ENCODE measurements at regions not wholly inside any gene's neighbourhood (a gene's known extent, or its start where the extent isn't known, plus 50 kb on each side); places are given as distances from the start of the nearest gene placed in this dataset.

DNA sequence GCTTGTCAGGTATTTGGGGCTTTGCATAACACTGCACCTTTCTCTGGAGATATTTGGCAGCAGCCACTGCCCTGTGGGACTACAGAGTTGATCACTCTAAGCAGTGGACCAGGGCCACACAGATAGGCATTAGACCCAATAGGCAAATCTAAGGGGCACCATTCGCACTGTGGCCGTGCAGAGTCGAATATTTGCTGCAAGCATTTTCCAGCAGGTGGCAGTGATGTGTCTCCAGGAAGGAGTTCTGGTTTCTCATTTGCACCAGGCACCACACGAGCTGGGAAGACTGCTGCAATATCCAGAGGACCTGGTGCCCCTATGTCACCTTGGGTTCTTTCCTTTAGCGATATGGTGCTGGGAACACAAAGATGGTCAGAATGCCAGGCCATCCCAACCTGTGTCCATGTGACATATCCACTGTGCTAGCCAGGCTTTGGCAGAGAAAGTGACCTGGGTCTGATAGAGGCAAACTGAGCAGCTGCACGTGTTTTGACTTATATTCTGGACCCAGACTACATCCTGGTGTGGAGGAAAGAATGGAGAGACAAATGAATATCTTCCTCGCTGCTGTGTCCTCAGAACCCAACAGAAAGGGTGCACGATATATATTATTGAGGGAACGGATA lies 318.7 kb downstream of the BUD13 start:
- no peak for TF ChIP-seq EP300 (IDR thresholded peaks at IDR 0.05; ENCODE audit: borderline replicate concordance)
- TF ChIP-seq TEAD4 (IDR thresholded peaks at IDR 0.05): no peak
- TF ChIP-seq FOXM1 (IDR thresholded peaks at IDR 0.05; ENCODE audit: borderline replicate concordance, low read depth): no peak
- TF ChIP-seq TCF12 (IDR thresholded peaks at IDR 0.05; ENCODE audit: low read depth): no peak
- TF ChIP-seq, protein P1, sequence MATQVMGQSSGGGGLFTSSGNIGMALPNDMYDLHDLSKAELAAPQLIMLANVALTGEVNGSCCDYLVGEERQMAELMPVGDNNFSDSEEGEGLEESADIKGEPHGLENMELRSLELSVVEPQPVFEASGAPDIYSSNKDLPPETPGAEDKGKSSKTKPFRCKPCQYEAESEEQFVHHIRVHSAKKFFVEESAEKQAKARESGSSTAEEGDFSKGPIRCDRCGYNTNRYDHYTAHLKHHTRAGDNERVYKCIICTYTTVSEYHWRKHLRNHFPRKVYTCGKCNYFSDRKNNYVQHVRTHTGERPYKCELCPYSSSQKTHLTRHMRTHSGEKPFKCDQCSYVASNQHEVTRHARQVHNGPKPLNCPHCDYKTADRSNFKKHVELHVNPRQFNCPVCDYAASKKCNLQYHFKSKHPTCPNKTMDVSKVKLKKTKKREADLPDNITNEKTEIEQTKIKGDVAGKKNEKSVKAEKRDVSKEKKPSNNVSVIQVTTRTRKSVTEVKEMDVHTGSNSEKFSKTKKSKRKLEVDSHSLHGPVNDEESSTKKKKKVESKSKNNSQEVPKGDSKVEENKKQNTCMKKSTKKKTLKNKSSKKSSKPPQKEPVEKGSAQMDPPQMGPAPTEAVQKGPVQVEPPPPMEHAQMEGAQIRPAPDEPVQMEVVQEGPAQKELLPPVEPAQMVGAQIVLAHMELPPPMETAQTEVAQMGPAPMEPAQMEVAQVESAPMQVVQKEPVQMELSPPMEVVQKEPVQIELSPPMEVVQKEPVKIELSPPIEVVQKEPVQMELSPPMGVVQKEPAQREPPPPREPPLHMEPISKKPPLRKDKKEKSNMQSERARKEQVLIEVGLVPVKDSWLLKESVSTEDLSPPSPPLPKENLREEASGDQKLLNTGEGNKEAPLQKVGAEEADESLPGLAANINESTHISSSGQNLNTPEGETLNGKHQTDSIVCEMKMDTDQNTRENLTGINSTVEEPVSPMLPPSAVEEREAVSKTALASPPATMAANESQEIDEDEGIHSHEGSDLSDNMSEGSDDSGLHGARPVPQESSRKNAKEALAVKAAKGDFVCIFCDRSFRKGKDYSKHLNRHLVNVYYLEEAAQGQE (IDR thresholded peaks at IDR 0.05; ENCODE audit: low read depth): no peak
- TF ChIP-seq CEBPB (IDR thresholded peaks at IDR 0.05): no peak
- TF ChIP-seq, protein P2, sequence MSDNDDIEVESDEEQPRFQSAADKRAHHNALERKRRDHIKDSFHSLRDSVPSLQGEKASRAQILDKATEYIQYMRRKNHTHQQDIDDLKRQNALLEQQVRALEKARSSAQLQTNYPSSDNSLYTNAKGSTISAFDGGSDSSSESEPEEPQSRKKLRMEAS (IDR thresholded peaks at IDR 0.05): no peak
- no peak for TF ChIP-seq NFIC (IDR thresholded peaks at IDR 0.05)
- TF ChIP-seq TAF1 (IDR thresholded peaks at IDR 0.05; ENCODE audit: low read depth): no peak
- no peak for TF ChIP-seq EGR1 (IDR thresholded peaks at IDR 0.05)
- peak; percentile 49 for TF ChIP-seq RAD21 (IDR thresholded peaks at IDR 0.05; ENCODE audit: low read depth)

Measured in Ishikawa (cell line).